Adrenal gland (tissue), 5 donors: ENCODE measurements at regions not wholly inside any gene's neighbourhood (a gene's known extent, or its start where the extent isn't known, plus 50 kb on each side); places are given as distances from the start of the nearest gene placed in this dataset.

Experiments used
- POLR2A ChIP-seq, 2 donors: fragments of 450-650 bp; IDR thresholded peaks; one replicate each; pipeline ENCODE4 v1.6.1; 2017; ENCODE audit warnings: antibody characterized with exemption in 2 of 2, mild to moderate bottlenecking in 2 of 2, moderate library complexity in 1 of 2
- TF ChIP-seq, protein P1 (sequence below), 6 experiments: fragments of 450-650 bp in 4 of 6; fragments of 200-600 bp in 2 of 6; sonication (generic) in 1 of 6; IDR thresholded peaks; 1 replicate in 5 of 6; 2 replicates in 1 of 6; pipeline versions ENCODE4 v1.5.1 to v1.8.0; 2016 to 2021; ENCODE audit warnings: antibody characterized with exemption in 6 of 6, mild to moderate bottlenecking in 2 of 6, moderate library complexity in 1 of 6
- donor health status: DM: no; HTN: no; CAD: no.

DNA sequence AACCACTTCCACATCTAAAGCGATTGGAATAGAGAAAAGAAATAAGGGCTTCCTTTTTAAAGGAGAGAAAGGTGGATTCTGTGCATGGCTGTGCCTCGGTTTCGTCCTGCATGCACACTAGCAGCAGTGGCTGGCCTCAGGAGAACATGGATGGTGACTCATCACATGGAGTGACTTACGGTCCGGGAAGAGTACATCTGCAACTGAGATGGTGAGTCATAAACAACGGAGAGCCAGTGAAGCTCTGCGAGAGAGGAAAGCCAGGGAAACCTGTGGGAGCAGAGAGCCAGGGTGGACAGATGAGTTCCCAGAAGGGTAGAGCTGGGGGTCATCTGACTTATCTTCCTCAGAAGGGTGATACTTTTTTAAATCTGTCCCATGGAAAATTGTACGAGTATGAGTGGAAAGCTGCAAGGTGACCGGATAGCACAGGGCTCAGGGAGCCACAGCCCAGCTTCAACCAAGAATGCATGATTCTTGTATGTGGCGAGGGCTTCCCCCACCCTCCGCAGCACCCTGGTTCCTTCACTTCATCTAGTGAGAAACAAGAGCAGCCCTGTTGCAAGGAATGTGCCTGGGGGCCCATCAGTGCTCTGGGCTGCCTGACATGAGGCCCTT lies 259.1 kb downstream of the KLF6 start:
- TF ChIP-seq, protein P1, sequence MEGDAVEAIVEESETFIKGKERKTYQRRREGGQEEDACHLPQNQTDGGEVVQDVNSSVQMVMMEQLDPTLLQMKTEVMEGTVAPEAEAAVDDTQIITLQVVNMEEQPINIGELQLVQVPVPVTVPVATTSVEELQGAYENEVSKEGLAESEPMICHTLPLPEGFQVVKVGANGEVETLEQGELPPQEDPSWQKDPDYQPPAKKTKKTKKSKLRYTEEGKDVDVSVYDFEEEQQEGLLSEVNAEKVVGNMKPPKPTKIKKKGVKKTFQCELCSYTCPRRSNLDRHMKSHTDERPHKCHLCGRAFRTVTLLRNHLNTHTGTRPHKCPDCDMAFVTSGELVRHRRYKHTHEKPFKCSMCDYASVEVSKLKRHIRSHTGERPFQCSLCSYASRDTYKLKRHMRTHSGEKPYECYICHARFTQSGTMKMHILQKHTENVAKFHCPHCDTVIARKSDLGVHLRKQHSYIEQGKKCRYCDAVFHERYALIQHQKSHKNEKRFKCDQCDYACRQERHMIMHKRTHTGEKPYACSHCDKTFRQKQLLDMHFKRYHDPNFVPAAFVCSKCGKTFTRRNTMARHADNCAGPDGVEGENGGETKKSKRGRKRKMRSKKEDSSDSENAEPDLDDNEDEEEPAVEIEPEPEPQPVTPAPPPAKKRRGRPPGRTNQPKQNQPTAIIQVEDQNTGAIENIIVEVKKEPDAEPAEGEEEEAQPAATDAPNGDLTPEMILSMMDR (IDR thresholded peaks at IDR 0.05) = no peak
- TF ChIP-seq POLR2A (IDR thresholded peaks at IDR 0.05) = no peak
